Endothelial cell of hepatic sinusoid (primary cell): ENCODE measurements at regions not wholly inside any gene's neighbourhood (a gene's known extent, or its start where the extent isn't known, plus 50 kb on each side); places are given as distances from the start of the nearest gene placed in this dataset.
"Not testable (repeated sequence)": the region's sequence is repeated elsewhere in the genome, so short reads cannot be mapped to it uniquely, and the experiment has no call there.

Experiments used
- in situ Hi-C: cut with HindIII; loops from 2 replicates; pipeline ENCODE4 v1.10.0; 2017; ENCODE audit warnings: low sequenced_read_pairs

DNA sequence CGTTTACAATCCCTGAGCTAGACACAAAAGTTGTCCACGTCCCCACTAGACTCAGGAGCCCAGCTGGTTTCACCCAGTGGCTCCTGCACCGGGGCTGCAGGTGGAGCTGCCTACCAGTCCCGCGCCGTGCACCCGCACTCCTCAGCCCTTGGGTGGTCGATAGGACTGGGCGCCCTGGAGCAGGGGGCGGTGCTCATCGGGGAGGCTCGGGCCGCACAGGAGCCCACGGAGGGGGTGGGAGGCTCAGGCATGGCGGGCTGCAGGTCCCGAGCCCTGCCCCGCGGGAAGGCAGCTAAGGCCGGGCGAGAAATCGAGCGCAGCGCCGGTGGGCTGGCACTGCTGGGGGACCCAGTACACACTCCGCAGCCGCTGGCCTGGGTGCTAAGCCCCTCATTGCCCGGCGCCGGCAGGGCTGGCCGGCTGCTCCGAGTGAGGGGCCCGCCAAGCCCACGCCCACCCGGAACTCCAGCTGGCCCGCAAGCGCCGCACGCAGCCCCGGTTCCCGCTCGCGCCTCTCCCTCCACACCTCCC lies 1996.0 kb downstream of the PCDH7 start:
- in situ Hi-C loops, result not testable (repeated sequence)

DNA sequence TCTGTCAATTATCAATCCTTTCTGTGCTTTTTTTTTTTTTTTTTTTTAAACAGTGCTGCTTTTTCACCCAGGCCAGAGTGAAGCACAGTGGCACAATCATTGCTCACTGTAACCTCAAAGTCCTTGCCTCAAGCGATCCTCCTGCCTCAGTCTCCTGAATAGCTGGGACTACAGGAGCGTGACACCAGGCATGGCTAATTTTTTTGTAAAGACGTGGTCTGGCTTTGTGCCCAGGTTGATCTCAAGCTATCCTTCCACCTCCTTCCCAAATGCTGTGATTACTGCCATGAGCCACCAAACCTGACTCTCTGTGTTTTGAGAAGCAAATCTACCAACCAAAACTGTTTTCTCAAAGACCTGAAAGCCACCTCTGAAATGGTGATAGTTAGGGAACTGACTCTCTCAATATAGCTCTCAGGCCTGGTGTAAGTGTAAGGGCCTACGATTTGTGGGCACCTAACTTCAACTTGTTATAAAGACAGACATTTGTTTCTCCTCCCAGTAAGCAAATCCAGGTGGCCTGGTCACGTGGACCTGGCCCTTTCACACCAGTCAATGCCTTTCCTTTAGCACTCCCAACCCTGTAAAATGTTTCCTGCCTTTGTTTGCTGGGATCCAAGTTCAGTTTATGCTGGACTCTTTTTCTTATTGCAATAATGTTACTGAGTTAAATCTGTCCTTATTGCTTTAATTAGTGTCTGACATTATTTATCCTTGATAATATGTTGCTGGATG lies 2015.9 kb downstream of the PCDH7 start:
- in situ Hi-C loops, result no loop called here

DNA sequence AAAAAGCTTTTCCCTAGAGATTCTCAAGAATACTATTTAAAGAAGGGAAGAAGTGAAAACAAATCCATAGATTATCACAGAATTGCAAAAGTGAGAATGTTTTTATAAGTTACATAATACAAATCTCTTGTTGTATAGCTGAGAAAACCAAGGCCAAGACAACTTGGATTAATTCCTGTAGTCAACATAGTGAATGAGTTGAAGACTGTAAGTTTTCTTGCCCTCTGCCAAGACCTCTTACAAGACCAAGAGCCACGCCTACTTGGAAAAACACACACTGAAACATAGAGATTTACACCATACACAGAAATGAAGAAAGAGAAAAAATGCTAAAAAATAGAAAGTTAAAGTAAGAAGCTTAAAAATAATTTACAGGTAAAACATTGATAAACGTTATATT lies 2024.0 kb downstream of the PCDH7 start:
- in situ Hi-C loops, result no loop called here

DNA sequence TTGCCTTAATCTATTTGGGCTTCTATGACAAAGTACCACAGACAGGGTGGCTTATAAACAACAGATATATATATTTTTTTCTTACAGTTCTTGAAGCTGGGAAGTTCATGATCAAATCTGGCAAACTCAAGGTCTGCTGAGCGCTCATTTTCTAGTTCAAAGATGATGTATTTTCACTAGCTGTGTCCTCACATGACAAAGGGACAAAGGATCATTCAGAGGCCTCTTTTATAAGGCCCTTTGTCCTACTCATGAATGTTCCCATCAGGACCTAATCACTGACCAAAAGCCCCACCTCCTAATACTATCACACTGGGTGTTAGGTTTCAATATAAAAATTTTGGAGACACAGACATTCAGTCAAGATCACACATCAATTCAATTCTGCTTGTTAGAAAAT lies 2025.2 kb downstream of the PCDH7 start:
- in situ Hi-C loops, result no loop called here

DNA sequence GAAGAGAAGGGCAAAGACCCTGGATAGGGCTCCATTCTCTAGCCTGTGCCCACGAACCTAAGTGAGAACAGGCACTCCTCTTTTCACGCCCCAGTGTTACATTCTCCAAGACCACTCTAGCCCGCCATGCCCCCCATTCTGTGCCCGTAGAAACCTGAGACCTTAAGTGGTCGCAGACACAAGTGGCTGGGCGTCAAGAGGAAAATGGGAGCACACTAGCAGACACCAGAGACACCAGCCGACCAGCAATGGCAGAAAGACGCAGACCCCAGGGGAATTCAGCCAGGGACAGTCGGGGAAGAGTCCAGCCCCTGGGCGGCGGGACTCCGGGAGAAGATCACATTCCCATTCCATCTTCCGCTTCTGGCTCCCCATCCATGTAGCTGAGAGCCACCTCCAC lies 2027.9 kb downstream of the PCDH7 start:
- in situ Hi-C loops, result no loop called here

DNA sequence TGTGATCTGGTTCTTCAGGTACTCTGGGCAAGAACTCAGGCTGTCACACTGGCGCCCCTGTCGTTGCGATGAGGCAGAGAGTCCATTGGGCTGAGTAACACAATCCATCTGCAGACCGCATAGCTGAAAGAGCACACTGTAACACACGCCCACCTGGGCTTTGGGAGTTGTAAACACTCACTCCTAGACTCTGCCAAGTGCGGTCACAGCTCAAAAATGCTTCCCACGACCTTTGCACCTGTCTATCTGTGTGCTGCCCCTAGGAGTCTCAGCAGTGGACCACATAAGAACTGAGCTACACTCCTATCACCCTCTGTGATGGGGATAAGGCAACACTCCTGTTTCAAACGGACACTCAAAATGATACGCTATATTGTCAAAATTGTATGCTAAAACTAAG lies 2028.3 kb downstream of the PCDH7 start:
- in situ Hi-C loops, result no loop called here

DNA sequence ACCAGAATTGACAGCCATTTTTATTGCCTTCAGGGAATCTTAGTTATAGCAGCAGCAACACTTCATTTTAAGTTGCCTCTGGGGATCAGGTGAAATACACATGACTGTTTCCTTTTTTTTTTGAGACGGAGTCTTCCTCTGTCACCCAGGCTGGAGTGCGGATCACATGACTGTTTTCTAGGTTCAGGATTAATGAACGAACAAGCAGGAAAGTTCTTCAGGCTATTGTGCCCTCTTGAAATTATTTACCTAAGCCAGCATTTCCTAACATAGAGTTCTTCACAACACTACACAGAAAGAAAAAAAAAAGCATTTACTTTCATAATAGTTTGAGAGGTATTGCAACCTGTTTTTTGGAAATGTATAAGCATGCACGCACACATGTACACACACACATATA lies 2032.8 kb downstream of the PCDH7 start:
- in situ Hi-C loops, result no loop called here

DNA sequence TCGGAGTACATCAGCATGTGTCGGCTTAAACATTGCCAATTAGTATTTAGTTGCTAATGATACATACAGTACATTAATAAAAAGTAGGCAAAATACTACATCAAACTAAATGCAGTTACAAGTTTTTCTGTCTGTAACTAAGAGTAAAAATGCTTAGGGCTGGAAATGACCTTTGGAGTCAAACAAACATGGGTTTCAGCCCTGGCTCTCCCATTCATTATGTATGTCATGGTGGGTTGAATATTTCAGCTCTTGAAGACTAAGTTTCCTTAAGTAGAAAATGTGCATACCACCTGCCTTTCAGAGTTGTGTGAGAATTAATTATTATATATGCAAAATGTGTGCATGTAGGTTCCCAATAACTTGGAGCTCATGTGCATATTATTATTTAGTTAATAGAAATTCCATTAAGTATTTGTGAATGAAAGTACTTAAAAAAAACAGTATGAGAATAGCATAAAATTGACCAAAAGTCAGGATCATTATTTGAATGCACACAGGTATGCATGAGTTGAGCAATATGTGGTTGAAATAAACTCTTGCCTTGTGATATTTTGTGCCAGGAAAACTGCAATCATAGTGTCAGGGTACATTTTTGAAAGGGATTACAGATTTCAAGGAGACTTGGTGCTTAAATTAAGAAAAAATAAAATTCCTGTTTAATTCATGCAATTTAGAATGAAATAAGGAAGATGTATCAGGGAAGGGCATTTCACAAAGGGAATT lies 2048.7 kb downstream of the PCDH7 start:
- in situ Hi-C loops, result no loop called here

DNA sequence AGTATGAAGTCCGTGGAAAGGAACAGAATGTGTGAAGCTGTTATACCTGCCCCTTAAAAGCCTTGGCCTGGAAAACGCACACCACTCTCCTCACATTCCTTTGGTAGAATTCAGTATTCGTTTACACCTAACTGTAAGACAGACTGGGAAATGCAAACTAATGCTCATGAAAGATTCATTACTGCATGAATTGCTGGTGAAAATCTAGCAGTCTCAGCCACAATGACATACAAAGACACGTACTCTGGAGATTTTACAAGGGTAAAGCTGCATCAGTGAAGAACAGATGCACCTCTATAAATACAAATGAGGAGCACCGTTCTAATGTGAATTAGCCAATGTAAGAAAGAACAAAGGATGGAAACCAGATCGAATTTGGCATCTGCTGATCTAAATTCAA lies 2051.3 kb downstream of the PCDH7 start:
- in situ Hi-C loops, result no loop called here

DNA sequence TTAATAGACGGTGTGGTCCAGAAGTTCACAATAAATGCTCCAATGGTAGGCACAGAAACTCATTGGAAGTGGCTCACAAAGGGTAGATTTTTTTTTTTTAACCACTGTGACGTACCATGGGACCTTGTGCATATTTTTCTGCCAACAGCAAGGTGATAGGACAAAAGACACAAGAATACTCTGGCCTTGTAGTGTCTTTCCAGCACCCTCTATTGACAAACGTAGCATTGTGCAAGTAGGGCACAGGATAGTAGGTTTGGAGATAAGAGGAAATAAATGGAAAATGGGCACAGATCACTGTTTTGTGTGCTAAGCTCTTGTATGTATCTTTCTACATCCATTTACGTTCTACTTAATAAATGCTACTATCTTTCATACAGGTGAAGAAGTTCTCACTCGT lies 2054.9 kb downstream of the PCDH7 start:
- in situ Hi-C loops, result no loop called here

DNA sequence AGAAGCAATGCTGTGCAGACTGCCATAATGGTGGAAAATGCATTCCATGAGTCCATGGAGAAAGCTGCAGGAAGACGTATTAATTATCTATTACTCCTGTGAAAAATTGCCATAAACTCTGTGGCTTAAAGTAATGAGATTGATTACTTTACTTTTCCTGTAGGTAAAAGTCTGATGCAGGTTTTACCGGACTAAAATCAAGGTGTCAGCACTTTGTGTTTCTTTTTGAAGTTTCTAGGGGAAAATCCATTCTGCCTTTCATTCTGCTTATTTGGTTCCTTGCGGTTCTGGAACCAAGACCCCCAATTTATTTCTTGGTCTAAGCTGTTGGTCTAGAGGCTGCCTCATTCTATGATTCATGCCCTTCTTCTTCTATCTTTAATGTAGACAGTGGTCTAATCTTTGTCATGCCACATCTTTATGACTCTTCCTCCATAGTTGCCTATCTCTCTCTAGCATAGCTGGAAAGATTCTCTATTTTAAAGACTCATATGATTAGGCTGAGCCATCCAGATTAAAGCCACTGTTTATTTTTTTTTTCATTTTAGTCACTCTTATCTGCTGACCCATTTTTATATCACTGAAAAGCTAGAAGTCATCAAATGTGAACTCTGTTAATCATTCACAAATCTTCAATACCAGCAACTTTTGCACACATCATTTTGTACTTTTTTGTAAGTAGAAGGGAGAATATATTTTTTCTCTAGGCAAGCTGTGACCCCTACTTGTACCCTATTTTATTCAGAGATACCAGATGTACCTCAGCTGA lies 2056.4 kb downstream of the PCDH7 start:
- in situ Hi-C loops, result no loop called here

DNA sequence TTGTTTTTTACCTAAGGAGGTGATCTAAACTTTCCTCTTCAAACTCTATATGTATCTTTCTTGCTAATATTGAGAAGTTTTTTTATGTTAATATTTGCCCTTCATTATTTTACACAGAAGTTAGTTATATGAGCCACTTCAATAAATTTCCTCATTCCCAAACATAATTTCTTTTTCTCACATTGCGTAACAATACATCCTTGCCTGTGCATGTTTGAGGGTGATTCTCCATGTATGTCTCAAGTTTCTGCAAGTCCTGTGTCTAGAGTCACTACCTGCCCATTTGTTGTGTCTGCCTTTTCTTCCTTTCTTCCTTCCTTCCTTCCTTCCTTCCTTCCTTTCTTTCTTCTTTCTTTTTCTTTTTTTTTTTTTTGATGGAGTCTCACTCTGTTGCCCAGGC lies 2057.9 kb downstream of the PCDH7 start:
- in situ Hi-C loops, result no loop called here

DNA sequence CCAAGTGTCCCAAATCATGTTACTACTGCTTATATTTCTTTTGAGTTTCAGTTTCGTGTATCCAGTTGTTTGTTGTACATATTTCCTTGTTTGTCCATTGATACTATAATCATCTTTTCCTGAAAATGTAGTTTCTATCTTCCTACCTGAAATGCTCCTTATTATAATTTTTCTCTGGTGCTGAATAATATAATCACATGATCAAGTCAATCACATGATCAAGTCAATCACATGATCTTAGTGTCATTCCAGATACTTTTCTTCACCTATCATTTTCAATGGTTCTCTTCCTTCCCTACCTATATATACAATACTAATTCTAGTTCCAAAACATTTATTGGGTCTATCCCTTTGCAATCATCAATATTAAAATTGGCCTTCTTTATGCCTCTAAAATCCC lies 2058.8 kb downstream of the PCDH7 start:
- in situ Hi-C loops, result no loop called here

DNA sequence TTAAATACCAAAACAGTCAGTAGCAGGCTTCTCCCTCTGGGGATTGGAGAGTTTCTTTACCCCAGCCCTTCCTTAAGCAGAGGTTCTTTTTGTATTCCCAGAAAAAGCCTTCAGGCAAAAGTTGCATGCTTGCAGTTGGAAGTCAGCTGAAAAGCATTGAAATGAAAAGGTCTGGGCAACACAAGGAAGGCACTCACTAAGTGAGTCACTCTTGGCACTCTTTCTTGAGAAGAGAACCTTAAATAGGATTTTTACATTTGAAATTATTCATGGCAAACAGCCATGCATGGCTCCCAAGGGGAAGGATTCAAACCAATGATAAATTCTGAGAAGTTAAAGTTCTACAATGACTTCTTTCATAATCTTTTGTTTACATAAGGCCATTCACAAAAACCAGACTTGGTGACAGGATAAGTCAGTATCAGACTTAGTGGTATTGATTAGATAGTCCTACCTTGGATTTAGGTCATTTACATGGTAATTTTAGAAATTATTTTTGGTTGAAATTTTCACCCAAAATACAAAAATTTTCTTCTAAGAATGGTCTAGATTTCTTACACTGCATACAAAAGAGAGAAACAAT lies 2068.9 kb downstream of the PCDH7 start:
- in situ Hi-C loops, result no loop called here

DNA sequence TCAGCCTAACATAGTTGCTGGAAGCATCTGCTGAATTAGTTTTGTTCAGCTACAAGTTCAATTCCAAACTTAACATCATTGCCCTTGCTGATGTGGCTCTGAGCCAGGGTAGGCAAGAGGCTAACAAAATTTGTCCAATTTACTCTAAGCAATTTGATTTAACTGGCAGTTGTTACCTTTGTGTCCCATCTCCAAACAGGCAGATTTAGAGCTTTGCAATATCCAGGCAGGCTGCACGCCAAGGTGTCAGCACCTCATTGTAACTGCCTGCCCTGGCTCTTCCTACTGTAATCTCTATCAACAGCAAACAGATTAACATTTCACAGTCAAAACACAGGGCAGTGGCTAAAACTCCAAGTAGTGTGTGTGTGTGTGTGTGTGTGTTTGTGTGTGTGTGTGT lies 2070.6 kb downstream of the PCDH7 start:
- in situ Hi-C loops, result no loop called here

DNA sequence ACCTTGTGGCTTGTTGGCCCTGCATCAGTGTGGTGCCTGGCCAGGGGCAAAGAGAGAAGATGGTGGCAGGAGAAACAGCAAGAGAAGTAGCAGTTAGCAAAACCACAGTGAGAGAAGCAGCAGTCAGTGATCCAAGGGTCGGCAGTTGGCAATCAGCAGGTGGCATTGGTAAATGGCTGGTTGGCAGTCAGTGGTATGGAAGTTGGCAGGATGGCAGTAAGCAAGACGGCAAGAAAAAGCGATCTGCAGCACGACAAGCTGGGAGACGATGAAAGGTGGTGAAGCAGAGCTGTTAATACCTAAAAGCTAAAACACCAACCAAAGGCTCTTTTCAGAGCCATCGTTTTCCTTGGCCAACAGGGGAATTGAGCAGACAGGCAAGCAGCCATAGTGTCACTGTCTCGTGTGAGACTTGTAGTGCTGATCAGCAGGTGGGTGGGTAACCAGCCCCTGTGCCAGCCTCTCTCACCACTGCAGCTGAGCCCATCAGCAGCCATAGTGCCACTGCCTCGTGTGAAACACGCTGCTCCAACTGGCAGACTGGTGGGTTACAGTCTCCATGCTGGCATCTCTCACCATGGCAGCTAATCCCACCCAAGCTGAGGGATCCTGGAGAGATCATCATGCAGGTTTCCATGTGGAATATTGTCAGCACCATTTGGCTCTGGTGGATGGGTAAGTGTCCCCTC lies 2078.4 kb downstream of the PCDH7 start:
- in situ Hi-C loops, result no loop called here

DNA sequence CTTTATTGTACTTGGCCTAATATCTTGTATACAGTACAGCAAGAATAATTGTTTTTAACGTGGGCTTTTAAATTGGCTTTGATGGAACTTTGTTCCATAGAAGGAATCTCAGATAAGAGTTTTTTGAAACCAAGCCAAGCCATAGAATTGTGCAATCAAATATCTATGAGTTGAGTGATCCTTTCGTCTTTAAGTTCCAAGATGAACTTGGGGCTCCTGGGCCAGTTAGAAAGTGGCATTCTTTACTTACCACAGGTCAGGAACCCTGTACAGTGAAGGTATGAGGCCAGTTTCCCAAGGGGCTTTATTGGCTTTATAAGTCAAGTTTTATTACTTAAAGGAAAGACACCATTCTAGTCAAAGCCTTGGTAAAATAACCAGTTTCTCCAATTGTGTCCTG lies 2104.2 kb downstream of the PCDH7 start:
- in situ Hi-C loops, result no loop called here

DNA sequence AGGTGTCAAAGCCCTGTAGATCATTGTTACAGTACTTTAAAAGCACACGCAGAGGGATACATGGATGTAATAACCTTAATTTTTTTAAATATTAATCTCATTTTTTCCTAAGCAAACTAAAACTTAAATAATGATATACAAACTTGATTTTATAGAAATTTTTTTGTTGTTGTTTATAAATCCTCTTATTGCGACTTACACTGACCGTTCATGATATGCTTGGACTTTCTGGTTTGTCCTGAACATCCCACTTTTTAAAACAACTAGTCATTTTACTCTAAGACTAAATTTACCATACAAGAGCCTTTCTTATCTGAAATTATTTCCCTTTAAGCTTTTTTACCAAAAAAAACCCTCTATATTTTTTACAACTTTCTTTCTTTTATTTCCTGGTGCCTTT lies 2106.0 kb downstream of the PCDH7 start:
- in situ Hi-C loops, result no loop called here

DNA sequence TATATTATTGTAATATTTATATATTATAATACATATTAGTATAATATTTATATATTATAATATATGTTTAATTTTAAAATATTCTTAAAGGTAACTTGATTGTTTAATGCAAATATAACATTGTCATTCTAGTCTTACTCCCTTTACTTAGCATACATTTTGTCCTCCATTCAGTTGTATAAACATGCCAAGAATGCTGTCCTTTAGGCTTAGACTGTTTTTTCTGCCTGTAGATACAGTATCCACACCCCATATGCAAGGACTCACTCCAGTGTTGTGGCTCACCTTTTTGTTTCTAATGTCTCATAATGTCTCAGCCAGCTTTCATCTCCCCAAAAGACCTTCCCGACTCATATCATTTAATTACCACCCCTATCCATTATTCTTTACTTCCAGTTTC lies 2110.0 kb downstream of the PCDH7 start:
- in situ Hi-C loops, result no loop called here

DNA sequence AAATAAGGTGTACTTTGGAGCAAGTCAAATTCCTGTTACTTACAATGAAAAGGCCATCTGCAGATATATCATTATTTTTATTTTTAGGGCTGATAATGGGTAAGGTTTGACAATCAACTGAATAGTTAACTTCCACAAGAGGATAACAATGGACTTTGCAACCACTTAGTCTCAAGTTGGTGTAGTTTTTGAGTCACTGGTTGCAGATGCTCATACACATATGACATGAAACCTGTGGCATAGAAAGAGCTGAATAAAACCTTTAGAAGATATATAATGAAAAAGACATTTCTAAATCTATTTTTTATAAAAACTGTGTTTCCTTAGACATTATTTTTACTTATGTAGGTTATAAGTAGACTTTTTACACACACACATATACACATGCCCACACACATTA lies 2110.9 kb downstream of the PCDH7 start:
- in situ Hi-C loops, result no loop called here
